Left renal pelvis (tissue), 4 donors: ENCODE measurements at regions not wholly inside any gene's neighbourhood (a gene's known extent, or its start where the extent isn't known, plus 50 kb on each side); places are given as distances from the start of the nearest gene placed in this dataset.
"Not testable (repeated sequence)": the region's sequence is repeated elsewhere in the genome, so short reads cannot be mapped to it uniquely, and the experiment has no call there.

Source experiments
- DNase-seq, 4 donors: peaks; one replicate each; pipeline ENCODE4 v3.0.0-alpha.2; 2013; ENCODE audit warnings: low read depth in 4 of 4, low spot score in 3 of 4

DNA sequence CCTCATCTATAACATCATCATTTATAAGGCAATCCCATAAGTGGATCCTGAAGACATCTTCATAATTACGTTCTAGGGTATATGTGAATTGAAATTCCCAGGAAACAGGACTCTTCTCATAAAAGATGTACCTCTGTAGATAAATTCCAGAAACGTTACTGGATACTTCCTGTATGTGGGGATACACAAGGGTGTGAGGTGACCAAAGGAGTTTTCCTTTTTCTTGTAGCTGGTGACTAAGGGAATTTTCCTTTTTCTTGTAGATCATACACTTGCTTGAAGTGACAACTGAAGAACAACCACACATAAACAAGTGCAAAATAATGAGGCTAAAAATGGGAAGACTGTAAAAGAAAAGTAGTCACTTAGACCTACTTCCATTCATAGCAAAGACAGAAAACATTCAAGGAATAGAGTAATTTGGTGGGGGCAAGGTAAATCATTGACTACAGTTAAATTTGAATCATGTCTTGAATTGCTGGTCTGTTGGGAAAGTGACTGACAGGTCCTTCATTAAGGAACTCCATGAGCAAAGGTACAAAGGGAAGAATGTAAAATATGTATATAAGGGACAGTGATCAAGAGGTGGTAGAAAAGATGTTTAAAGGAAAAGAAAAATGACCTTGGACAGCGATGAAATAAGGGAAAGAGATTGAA, 53.2 kb upstream of the UBE2E3 start:
- no peak for DNase-seq

DNA sequence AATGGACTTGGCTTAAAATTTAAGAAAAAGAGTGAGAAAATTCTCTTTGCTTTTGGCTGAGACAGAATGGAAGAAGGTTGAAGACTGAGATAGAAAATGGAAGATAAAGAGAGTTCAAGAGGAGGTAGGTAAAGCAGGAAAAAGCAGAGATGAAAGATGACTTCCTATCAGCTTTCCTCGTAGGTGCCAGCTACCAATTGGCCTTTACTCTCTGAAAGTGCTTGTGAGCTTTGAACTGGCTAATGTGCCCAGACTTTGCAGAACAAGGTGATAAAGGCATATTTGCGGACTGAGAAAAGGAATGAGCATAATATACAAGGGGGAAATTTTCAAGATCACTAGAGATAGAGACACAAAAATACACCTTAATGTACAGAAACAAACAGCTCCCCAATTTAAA, 54.7 kb upstream of the UBE2E3 start:
- DNase-seq: no peak

DNA sequence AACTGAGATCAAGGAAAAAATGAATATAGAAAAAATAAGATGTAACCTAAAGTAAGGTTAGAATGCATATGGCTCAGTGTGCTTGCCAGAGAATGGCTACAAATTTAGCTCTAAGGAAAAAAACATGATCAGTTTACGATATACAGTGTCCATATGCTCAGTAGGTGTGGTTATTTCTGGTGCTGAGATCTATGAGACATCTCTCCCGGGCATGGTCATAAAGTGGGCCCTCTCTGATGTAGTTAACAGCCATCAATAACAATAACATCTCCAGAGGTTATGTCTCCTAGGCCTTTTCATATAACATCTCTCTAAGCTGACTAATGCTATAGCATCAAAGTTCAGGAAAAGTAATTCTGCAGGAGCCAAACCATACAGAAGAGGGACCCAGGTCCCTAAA, 56.3 kb upstream of the UBE2E3 start:
- DNase-seq: no peak

DNA sequence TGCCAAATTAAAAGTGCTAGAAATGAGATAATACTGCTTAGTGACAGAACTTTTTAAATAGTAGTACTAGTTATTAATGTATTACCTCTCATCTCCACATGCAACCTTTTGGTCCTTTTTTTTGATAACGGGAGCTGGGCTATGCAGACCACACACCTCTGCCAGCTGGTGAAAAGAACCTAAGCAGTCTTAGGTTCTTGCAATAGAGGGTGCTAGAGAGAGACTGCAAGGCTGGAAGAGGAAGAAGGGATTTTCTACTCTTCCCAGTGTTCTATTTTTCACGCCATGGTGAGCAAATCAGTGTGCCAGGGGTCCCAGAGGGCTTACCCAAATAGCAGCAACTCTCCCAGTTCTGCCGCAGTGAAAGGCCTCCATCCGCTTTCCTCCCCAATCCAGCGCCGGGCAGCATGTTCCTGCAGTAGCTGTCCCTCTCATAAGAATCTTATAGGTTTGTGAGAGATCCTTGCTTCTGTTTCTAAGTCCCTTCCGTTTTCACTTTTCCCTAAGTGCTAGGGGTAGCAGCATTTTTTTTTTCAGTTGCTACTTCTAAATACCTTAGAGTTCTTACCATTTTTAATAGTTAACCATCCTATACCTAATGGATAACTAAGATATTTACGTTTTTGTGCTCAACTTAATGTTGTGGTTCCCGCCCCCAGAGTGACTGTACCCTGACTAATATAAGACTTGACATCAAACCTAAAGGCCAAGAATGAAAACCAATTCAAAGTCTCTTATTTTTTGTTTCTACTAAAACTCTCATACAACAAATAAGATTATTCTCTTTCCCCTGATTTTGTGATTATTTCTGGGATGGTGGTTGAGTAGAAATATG, 69.4 kb upstream of the UBE2E3 start:
- DNase-seq: no peak

DNA sequence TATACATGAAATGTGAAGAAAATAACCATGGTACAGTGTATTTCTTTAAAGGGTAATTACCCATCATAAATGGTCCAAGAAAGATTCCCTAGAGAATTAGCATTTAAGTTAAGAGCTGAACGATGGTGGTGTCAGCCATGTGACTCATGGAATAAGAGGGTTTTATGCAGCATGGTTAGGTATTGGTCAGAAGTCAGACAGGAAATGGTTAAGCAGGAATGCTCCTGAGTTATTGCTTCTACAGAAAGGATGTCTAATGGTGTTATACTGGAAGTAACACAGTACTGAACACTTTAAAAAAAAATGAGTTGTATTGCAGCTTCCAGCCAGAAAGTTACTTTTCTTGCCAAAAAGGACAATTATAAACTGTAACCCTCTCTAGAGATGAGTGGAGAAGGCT, 72.7 kb upstream of the UBE2E3 start:
- DNase-seq: no peak

DNA sequence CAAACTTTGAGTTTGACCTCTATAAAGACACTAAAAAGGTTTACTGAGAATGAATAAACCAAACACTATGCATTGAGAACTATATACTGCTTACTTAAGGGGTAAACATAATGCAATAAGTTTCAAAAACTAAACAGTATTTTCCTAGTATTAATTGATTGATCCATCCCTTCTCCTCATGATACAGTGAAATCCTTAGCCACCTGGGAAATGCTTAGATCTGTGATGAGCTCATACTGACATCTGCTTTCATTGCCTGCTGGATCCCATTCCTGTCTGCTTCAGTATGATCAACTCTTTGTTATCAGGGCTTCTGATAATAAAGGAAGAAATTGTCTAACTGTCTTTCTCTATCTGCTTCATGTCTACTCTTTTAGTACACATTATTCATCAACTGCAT, 74.9 kb upstream of the UBE2E3 start:
- DNase-seq: no peak

DNA sequence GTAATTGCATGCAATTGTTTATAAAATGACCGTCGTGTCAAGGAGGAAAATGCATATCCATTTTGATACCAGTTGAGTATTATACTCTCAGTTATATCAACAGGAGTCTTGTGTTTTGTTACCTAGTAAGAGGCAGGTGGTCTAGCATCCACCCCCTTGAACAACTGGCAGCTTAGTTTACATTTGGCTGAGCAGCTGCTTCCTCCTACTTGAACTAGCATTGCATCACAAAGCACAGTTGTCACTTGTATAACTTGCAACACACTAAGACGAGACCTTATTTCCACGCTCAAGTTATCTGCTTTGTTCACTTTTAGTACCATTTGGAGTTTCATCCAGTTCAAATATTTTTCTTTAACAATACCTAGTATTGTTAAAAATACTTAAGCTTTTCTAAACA, 75.4 kb upstream of the UBE2E3 start:
- DNase-seq: no peak

DNA sequence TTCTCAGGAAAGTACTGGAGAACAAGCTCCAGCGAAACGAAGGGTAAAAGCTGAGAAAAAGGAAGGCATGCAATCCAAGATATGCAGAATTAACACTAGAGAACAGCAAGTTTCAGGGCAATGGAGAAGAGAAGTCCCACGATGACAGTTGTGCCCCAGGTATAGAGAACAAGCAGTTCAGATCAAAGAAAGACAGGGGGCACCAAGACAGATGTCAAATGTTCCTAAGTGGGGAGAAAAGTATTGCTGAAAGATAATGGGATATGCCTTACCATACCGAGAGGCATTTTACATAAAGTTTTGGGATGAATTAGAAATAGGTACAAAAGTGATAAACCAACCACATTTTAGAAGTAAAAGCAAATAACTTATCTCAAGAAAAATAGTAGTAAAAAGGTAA, 79.1 kb upstream of the UBE2E3 start:
- DNase-seq: no peak

DNA sequence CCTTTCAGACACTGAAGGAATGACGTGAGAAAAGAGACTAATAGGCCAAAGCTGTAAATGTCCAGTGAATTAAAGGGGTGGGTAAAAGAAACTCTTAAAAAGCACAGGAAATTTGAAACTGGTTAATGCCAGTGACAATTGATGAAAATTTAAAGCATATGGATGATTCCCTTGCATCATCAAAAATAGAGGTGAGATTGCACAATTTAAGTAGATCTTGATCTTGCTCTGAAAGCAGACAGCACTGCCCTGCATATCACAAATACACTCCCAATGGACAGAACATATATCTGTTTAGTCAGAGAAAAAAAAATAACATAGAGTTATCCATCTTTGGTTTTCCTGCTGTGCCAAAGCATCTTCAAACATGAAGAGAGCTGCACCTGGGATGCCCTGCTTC, 86.7 kb upstream of the UBE2E3 start:
- DNase-seq: no peak

DNA sequence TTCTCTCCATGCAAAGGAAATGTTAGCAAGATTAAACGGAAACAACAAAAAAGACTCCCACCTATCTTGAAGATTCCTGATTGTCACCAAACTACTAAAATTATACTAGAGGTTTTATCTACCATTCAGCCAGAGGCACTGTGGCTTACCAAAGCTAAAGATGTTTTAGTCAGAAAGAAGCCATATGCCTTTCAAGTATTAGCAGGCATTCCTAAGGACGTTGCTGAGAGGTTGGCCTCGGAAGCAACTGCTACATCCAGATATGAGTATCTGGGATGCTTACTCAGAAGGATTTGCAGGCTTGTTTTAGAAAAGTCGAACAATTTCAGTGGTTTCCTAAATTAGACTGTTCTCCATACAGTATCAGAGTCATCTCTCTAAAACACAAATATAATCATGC, 88.3 kb upstream of the UBE2E3 start:
- no peak for DNase-seq

DNA sequence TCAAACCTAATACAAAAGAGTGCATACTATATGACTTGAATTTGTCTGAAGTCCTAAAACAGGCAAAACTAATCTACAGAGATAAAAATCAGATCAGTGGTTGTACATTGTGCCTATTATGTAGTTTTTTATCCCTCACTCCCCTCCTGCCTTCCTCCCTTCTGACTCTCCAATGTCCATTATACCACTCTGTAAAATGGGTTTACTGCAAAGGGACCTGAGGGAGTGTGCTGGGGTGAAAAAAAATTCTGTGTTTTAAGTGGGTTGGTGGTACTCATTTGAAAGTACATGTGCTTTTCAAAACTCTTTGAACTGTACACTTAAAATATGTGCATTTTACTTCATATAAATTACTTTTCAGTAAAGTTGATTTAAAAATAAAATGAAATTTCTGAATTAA, 89.0 kb upstream of the UBE2E3 start:
- no peak for DNase-seq

DNA sequence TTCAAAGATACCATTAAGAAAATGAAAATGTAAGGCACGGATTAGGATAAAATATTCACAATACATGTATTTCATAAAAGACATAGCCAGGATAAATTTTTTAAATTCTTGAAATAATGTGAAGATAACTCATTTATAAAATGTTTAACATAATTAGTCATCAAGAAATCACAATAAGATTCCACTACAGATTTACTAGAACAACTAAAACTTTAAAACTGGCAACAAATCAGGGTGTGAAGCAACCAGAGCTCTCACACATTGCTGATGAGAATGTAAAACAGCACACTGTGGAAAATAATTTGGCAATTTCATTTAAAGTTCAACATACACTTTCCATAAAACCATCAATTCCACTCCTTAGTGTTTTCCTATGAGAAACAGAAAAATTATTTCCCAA, 89.6 kb upstream of the UBE2E3 start:
- no peak for DNase-seq

DNA sequence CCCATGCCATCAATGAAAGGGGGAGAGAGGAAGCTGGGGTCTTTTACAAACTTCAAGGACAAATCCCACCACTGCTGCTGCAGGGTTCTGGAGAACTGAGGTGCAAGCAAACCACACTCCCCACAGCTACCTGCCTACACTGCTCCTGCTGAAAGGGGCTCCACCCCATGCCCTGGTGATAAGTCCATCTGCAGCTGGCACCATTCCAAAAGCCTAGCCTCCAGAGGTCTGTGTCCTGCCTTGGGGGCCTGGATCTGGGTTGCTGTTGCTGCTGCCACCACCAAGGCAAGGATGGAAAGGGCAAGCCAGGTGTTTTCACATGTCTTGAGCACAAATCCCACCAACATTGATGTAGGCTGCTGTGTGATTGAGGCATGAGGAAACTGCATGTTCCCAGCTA, 97.4 kb upstream of the UBE2E3 start:
- DNase-seq: no peak

DNA sequence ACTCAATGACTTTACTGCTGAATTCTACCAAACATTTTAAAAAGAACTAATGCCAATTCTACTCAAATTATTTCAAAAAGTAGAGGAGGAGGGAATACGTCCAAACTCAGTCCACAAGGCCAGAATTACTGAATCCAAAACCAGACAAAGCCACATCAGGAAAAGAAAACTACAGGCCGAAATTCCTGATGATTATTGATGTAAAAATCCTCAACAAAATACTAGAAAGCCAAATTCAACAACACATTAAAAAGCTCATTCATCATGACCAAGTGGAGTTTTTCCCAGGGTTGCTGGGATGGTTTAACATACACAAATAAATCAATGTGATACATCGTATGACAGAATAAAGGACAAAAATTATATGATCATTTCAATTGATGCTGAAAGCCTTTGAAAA, 103.9 kb upstream of the UBE2E3 start:
- no peak for DNase-seq

DNA sequence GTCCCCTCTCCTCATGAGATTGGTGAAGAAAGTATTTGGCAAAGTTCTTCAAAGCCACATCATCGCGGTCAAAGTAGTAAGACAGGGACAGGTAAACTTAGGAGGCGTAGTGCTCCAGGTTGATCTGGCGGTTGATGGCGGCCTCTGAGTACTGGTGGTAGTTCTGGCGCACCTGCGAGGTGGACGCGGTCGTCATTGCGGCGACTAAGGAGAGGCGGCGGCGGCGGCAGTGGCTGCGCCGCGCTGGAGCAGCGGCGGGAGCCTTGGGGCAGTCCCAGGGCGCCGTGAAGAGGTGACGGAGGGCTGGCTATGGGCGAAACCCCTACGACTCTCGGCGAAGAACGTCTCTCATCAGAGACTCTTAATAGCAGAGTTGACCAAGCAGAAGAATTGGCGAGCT, 107.2 kb upstream of the UBE2E3 start:
- DNase-seq: no peak

DNA sequence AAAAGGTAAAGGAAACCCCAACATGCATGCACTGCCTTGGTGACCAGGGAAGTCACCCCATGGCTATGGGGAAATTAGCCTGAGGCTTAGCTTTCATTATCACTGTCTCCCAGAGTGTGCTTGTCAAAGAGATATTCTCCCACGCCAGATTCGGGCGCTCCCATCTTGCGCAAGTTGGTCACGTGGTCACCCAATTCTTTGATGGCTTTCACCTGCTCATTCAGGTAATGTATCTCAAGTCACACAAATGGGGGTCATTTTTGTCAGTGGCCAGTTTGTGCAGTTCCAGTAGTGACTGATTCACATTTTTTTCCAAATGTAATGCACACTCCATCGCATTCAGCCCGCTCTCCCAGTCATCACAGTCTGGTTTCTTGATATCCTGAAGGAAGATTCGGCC, 107.6 kb upstream of the UBE2E3 start:
- DNase-seq: not testable (repeated sequence)

DNA sequence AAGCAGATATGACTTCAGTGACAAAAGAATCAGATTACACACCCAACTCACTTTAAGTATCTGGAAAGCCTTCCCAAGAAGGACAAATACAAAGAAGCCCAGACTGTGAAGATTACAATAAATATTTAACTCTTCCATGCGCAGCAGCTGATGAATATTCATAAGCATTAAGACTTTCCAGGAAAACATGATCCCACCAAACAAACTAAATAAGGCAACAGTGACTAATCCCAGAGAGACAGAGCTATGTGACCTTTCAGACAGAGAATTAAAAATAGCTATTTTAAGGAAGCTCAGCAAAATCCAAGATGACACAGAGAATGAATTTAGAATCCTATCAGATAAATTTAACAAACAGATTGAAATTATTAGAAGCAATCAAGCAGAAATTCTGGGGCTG, 108.2 kb upstream of the UBE2E3 start:
- no peak for DNase-seq

DNA sequence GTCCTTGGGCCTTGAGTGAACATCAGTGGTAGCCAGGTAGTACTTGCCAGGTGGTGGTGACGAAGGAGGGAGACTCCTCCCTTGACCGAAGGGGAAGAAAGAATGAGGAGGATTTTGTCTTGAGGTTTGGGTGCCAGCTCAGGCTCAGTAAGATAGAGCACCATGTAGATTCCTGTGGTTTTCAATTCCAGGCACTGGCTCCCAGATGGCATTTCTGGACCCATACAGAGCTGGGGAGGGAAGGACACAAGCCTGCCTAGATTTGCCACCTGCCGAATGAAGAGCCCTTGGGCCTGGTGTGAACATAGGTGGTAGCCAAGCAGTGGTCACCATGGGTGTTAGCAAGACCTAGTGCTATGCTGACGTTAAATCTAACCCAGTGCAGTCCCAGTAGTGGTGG, 108.8 kb upstream of the UBE2E3 start:
- no peak for DNase-seq

DNA sequence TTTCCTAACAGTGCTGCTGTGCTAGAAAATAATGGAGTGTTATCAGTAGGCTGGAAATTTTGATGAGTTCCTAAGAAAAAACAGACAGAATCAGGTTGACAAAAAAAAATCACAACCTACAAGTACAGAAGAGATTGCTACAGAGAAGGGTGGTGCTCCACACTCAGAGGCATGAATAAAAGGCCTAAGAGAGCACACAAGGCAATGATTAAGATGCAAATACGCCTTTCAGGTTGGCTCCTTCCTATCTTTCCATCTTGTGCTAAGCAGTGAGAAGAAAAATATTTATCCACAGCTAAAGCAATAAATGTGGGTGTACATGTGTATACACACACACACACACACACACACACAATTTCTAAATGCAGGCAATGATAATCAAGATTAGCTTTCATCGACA, 130.6 kb upstream of the UBE2E3 start:
- no peak for DNase-seq

DNA sequence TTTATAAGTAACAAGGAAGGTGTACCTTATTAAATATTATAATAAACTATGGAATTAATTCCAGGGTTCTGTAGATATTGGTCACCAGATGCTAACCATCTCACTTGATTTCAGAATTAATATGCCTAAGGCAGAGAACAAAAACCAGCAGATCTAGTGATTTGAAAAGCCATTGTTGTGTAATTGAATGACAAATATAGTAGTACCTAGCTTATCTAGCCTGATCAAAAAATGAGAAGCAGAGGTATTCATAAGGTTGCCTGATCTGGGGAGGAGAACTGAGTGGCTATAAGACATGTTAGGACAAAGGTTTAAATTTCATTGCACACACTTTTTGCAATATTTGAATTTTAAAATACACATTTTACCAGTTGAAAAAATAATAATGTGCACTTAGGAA, 132.0 kb upstream of the UBE2E3 start:
- DNase-seq: no peak

DNA sequence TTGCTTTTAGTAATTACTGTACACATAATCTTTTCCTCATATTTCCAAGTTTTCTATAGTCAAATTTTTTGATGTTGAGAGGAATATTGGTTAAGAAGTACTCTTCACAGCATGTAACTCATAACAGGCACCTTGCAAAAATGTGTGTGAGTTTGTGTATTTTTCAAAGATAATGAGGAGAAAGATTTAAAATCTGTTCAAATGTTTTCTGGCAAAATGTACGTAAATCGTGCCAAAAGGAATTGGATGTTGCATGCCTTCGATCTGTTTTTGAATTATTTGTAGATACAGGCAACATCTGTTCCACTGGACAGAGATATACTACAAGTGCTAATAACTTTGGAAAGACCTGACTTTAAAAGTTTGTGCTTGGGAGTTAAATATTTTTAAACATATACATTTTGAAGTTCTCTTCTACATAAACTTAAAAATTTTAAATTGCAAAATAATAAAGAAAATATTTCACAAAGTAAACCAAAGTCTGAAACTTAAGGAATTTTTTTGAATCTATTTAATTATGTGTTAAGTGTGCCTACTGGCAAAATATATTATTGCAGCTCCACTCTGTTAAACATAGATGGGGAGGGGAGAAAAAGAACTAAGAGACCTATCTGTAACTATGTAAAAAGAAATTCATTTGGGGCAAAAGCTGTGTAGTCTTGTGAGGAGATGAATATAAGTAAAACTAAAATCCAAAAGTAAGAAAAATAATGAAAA, 133.5 kb upstream of the UBE2E3 start:
- no peak for DNase-seq

DNA sequence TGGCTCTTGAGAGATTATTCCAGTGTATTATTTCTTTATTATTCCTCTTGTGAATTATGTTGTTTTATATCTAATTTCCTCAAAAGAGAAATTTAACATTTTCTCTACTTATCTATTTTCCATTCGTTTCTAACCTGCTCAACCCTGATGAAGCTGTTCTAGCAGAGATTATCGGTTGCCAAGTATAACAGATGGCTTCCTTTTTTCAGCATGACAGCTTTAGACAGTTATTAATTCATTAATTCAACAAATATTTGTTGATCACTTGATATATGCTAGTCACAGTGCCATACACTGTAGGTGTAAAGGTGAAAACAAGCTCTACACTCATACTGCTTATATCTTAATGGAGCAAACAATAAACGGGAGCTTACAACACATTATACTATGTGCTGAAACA, 137.9 kb upstream of the UBE2E3 start:
- DNase-seq: no peak
